Glutamatergic neuron (in vitro differentiated cells): ENCODE measurements at regions not wholly inside any gene's neighbourhood (a gene's known extent, or its start where the extent isn't known, plus 50 kb on each side); places are given as distances from the start of the nearest gene placed in this dataset.

Experiments
- DNase-seq: peaks from one replicate; pipeline ENCODE4 v3.0.0; 2022
- H3K27ac Mint-ChIP-seq: one replicate; pipeline ENCODE4 v1.8.0; 2020; ENCODE audit warnings: mild to moderate bottlenecking, mixed read lengths, inconsistent platforms; ENCODE audit not compliant: unreplicated experiment
- H3K27me3 Mint-ChIP-seq: one replicate; pipeline ENCODE4 v1.8.0; 2020; ENCODE audit warnings: mild to moderate bottlenecking, moderate library complexity, mixed read lengths, inconsistent platforms; ENCODE audit not compliant: unreplicated experiment
- H3K36me3 Mint-ChIP-seq: one replicate; pipeline ENCODE4 v1.8.0; 2020; ENCODE audit warnings: mild to moderate bottlenecking, mixed read lengths, inconsistent platforms; ENCODE audit not compliant: unreplicated experiment
- H3K4me1 Mint-ChIP-seq: one replicate; pipeline ENCODE4 v1.8.0; 2020; ENCODE audit warnings: mild to moderate bottlenecking, low read depth, mixed read lengths, inconsistent platforms; ENCODE audit not compliant: unreplicated experiment
- H3K4me3 Mint-ChIP-seq: one replicate; pipeline ENCODE4 v1.8.0; 2020; ENCODE audit warnings: mild to moderate bottlenecking, mixed read lengths, inconsistent platforms; ENCODE audit not compliant: unreplicated experiment
- H3K9me3 Mint-ChIP-seq: one replicate; pipeline ENCODE4 v1.8.0; 2020; ENCODE audit warnings: mild to moderate bottlenecking, moderate library complexity, mixed read lengths, inconsistent platforms; ENCODE audit not compliant: unreplicated experiment
- TF ChIP-seq, protein P1 (sequence below): fragments of 200-600 bp; sonication (generic); IDR thresholded peaks from one replicate; pipeline ENCODE4 v1.5.0; 2021; ENCODE audit not compliant: partially characterized antibody, unreplicated experiment

DNA sequence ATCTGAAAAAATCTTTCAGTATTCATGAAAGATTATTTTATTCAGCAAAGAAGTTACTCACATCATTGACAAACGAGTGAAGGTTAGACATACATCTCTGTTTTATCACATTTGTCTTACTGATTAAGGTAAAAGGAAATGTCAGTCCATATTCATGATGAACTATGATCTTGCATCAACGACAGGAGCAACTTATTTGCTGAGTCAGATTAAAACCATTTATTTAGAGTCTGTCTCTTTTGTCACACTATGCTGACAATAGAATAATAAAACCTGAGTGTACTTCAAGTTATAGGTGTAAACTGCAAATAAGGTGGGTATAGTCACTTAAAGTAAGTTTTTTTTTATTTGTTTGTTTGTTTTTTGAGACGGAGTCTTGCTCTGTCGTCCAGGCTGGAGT lies 216.5 kb upstream of the SEMA3C start:
- no peak overlapping the region for H3K27ac Mint-ChIP-seq
- TF ChIP-seq, protein P1, sequence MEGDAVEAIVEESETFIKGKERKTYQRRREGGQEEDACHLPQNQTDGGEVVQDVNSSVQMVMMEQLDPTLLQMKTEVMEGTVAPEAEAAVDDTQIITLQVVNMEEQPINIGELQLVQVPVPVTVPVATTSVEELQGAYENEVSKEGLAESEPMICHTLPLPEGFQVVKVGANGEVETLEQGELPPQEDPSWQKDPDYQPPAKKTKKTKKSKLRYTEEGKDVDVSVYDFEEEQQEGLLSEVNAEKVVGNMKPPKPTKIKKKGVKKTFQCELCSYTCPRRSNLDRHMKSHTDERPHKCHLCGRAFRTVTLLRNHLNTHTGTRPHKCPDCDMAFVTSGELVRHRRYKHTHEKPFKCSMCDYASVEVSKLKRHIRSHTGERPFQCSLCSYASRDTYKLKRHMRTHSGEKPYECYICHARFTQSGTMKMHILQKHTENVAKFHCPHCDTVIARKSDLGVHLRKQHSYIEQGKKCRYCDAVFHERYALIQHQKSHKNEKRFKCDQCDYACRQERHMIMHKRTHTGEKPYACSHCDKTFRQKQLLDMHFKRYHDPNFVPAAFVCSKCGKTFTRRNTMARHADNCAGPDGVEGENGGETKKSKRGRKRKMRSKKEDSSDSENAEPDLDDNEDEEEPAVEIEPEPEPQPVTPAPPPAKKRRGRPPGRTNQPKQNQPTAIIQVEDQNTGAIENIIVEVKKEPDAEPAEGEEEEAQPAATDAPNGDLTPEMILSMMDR: no peak
- peaks cover 2% of the 10 kb centered on the region for H3K9me3 Mint-ChIP-seq
- H3K4me3 Mint-ChIP-seq: no peak overlapping the region
- H3K27me3 Mint-ChIP-seq: peaks cover 2% of the 10 kb centered on the region
- DNase-seq: no peak
- no peaks in the 10 kb centered on the region for H3K36me3 Mint-ChIP-seq
- H3K4me1 Mint-ChIP-seq: no peaks in the 10 kb centered on the region

DNA sequence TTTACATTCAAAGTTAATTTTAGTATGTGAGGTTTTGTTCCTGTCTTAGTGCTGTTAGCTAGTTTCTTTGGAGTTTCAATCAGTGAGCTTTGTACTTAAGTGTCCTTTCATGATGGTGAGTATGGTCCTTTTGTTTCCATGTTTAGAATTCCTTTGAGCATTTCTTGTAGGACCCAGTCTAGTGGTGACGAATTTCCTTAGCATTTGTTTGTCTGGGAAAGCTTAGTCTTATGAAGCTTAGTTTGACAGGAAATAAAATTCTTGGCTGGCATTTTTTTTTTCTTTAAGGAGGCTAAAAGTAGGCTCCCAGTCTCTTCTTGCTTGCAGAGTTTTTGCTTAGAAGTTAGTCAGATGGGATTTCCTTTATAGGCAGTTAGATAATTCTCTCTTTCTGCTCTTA lies 209.2 kb upstream of the SEMA3C start:
- H3K36me3 Mint-ChIP-seq: peaks cover 29% of the 10 kb centered on the region
- no peak for DNase-seq
- H3K4me1 Mint-ChIP-seq: no peaks in the 10 kb centered on the region
- H3K9me3 Mint-ChIP-seq: peaks cover 14% of the 10 kb centered on the region
- H3K4me3 Mint-ChIP-seq: no peak overlapping the region
- TF ChIP-seq, protein P1: no peak
- no peak overlapping the region for H3K27ac Mint-ChIP-seq
- peaks cover 2% of the 10 kb centered on the region for H3K27me3 Mint-ChIP-seq

DNA sequence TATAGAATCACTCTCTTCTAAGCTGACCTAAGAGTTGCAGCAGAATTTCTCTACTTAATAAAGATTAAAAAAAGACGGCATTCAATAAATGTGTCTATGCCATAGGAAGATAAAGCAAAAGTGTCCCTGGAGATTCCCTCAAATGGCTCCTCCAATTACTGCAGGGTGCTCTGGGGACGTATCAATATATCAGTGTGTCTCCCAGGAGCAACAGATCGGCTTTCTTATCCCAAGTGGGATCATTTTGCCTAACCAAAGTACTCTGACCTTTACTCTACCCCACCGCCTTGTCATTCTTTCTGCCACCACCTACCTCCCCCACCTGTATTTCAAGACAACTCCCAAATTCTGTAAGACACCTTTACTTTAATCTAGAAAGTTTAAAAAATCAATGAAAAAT lies 202.0 kb upstream of the SEMA3C start:
- no peaks in the 10 kb centered on the region for H3K27me3 Mint-ChIP-seq
- no peak overlapping the region for H3K27ac Mint-ChIP-seq
- H3K4me3 Mint-ChIP-seq: no peak overlapping the region
- TF ChIP-seq, protein P1: no peak
- no peak for DNase-seq
- H3K36me3 Mint-ChIP-seq: peaks cover 2% of the 10 kb centered on the region
- no peaks in the 10 kb centered on the region for H3K9me3 Mint-ChIP-seq
- peaks cover 4% of the 10 kb centered on the region for H3K4me1 Mint-ChIP-seq

DNA sequence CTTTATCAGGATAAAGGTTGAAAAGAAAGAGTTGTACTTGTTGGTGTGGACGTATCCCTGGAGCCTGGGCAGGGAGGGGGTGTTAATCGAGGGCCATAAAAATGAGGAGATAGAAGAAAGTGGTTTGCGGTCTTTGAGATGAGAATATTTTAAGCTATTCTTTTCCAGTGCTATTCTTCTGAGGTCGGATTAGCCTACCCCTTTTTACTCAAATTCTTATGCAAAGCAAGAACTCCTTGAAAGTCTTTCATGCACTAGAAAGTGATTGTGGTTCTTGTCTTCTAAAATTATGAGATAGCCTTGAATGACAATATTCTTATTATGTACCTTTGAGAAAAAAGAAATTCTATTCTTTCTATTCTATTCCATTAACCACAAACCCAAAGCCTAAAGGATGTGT lies 201.3 kb upstream of the SEMA3C start:
- H3K27me3 Mint-ChIP-seq: no peaks in the 10 kb centered on the region
- no peak overlapping the region for H3K27ac Mint-ChIP-seq
- peaks cover 4% of the 10 kb centered on the region for H3K4me1 Mint-ChIP-seq
- TF ChIP-seq, protein P1: no peak
- no peaks in the 10 kb centered on the region for H3K36me3 Mint-ChIP-seq
- no peaks in the 10 kb centered on the region for H3K9me3 Mint-ChIP-seq
- DNase-seq: no peak
- no peak overlapping the region for H3K4me3 Mint-ChIP-seq

DNA sequence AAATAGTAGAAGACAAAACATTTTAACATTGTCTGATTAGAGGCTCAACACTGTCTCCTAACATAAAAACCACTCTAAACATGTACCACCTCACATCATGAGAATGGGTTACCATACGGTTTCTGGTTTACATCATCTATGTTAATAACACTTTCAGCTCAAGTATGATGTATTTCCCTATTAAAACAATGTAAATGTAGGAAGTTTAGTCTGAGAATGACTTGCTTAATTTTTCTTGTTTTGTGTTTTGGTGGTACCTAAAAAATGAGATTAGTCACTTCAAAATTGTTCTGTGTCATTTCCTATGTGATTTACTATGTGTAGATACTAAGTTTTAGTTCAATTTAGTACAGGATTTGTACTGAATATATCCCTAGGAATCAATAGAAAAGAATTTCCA lies 195.8 kb upstream of the SEMA3C start:
- TF ChIP-seq, protein P1: no peak
- Mint-ChIP-seq H3K4me3 (no peak overlapping the region), H3K27ac (no peak overlapping the region), H3K36me3 (no peaks in the 10 kb centered on the region), H3K9me3 (peaks cover 2% of the 10 kb centered on the region), H3K4me1 (peaks cover 5% of the 10 kb centered on the region), H3K27me3 (peaks cover 2% of the 10 kb centered on the region)
- DNase-seq: no peak
